ENCODE measurements at regions not wholly inside any gene's neighbourhood (a gene's known extent, or its start where the extent isn't known, plus 50 kb on each side); places are given as distances from the start of the nearest gene placed in this dataset.

DNA sequence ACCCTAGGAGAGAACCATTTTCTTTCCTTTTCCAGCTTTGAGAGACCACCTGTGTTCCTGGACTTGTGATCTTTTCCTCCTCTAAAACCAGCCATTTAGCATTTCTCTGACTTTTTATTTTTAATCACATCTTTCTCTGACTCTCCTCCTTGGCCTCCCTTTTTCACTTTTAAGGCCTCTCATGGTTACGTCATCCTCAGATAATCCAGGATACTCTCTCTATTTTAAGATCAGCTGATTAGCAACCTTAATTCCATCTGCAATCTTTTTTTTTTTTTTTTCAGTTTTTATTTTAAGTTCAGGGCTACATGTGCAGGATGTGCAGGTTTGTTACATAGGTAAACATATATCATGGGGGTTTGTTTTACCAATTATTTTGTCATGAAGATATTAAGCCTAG is 54.0 kb downstream of the RFPL4B start:
- DNase-seq, result no peak
- H3K4me2 ChIP-seq, result no peak overlapping the region
- no peaks in the 10 kb centered on the region for H3F3A ChIP-seq (replicated peaks; ENCODE audit: insufficient read depth)
- CTCF ChIA-PET, result interaction anchor here (1.0 kb wide), 1 partner anchor 9 kb away, joined by 4 read pairs; no protein-coding TSS in a partner anchor
- TF ChIP-seq FOXM1 (IDR thresholded peaks at IDR 0.05; ENCODE audit: low read depth) (no peak), GABPA (IDR thresholded peaks at IDR 0.05; ENCODE audit: low read depth) (no peak), RXRA (IDR thresholded peaks at IDR 0.05; ENCODE audit: borderline replicate concordance, low read depth) (no peak), TEAD4 (IDR thresholded peaks at IDR 0.05; ENCODE audit: borderline replicate concordance, insufficient read depth) (no peak), NRF1 (IDR thresholded peaks at IDR 0.05; ENCODE audit: low read depth, low read length) (no peak), CHD2 (IDR thresholded peaks at IDR 0.05; ENCODE audit: low read length, partially characterized antibody) (no peak), JUND (IDR thresholded peaks at IDR 0.05) (no peak), GATA2 (CRISPR knock-in tag; IDR thresholded peaks at IDR 0.05) (no peak)
- TF ChIP-seq, protein P1, sequence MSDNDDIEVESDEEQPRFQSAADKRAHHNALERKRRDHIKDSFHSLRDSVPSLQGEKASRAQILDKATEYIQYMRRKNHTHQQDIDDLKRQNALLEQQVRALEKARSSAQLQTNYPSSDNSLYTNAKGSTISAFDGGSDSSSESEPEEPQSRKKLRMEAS (IDR thresholded peaks at IDR 0.05; ENCODE audit: low read depth), result no peak
- TF ChIP-seq, protein P2, sequence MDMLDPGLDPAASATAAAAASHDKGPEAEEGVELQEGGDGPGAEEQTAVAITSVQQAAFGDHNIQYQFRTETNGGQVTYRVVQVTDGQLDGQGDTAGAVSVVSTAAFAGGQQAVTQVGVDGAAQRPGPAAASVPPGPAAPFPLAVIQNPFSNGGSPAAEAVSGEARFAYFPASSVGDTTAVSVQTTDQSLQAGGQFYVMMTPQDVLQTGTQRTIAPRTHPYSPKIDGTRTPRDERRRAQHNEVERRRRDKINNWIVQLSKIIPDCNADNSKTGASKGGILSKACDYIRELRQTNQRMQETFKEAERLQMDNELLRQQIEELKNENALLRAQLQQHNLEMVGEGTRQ (IDR thresholded peaks at IDR 0.05; ENCODE audit: borderline replicate concordance, low read depth, low read length), result no peak
- TF ChIP-seq, protein P3, sequence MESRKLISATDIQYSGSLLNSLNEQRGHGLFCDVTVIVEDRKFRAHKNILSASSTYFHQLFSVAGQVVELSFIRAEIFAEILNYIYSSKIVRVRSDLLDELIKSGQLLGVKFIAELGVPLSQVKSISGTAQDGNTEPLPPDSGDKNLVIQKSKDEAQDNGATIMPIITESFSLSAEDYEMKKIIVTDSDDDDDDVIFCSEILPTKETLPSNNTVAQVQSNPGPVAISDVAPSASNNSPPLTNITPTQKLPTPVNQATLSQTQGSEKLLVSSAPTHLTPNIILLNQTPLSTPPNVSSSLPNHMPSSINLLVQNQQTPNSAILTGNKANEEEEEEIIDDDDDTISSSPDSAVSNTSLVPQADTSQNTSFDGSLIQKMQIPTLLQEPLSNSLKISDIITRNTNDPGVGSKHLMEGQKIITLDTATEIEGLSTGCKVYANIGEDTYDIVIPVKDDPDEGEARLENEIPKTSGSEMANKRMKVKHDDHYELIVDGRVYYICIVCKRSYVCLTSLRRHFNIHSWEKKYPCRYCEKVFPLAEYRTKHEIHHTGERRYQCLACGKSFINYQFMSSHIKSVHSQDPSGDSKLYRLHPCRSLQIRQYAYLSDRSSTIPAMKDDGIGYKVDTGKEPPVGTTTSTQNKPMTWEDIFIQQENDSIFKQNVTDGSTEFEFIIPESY (IDR thresholded peaks at IDR 0.05; ENCODE audit: borderline replicate concordance, low read depth), result no peak
- TF ChIP-seq, protein P4, sequence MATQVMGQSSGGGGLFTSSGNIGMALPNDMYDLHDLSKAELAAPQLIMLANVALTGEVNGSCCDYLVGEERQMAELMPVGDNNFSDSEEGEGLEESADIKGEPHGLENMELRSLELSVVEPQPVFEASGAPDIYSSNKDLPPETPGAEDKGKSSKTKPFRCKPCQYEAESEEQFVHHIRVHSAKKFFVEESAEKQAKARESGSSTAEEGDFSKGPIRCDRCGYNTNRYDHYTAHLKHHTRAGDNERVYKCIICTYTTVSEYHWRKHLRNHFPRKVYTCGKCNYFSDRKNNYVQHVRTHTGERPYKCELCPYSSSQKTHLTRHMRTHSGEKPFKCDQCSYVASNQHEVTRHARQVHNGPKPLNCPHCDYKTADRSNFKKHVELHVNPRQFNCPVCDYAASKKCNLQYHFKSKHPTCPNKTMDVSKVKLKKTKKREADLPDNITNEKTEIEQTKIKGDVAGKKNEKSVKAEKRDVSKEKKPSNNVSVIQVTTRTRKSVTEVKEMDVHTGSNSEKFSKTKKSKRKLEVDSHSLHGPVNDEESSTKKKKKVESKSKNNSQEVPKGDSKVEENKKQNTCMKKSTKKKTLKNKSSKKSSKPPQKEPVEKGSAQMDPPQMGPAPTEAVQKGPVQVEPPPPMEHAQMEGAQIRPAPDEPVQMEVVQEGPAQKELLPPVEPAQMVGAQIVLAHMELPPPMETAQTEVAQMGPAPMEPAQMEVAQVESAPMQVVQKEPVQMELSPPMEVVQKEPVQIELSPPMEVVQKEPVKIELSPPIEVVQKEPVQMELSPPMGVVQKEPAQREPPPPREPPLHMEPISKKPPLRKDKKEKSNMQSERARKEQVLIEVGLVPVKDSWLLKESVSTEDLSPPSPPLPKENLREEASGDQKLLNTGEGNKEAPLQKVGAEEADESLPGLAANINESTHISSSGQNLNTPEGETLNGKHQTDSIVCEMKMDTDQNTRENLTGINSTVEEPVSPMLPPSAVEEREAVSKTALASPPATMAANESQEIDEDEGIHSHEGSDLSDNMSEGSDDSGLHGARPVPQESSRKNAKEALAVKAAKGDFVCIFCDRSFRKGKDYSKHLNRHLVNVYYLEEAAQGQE (IDR thresholded peaks at IDR 0.05; ENCODE audit: low read depth, low read length), result no peak
- no peak overlapping the region for H3K27ac ChIP-seq (ENCODE audit: low read depth in 2 of 2, low read length in 1 of 2)
- no peaks in the 10 kb centered on the region for H4K20me1 ChIP-seq (ENCODE audit: insufficient read depth)
- POLR2A ChIA-PET, result no interaction called here
- H3K27me3 ChIP-seq (ENCODE audit: insufficient read depth), result no peaks in the 10 kb centered on the region
- H3K9me3 ChIP-seq, result no peaks in the 10 kb centered on the region
- H3K4me1 ChIP-seq (ENCODE audit: control insufficient read depth in 1 of 2, insufficient read depth in 2 of 2, low read depth in 1 of 2, low read length in 1 of 2), result no peaks in the 10 kb centered on the region
- H2AFZ ChIP-seq (ENCODE audit: low read depth), result no peak overlapping the region; the same call in 1 of the 2 replicates
- no peaks in the 10 kb centered on the region for H3K36me3 ChIP-seq (replicated peaks in 1 of 2; ENCODE audit: control insufficient read depth in 1 of 2, insufficient read depth in 2 of 2, low read length in 1 of 2)
- no peaks in the 10 kb centered on the region for H3K9me2 ChIP-seq
- no peak overlapping the region for H3K9ac ChIP-seq
- H3K4me3 ChIP-seq (ENCODE audit: low read depth in 2 of 2, low read length in 1 of 2), result no peak overlapping the region
- H3K79me2 ChIP-seq (ENCODE audit: insufficient read depth), result no peaks in the 10 kb centered on the region
- WGBS (ENCODE audit: low lambda C conversion rate), result 88% methylated on average over 1 of the region's 1 CpG

All from SK-N-SH (cell line).